Endothelial cell of umbilical vein (primary cell): ENCODE measurements at regions not wholly inside any gene's neighbourhood (a gene's known extent, or its start where the extent isn't known, plus 50 kb on each side); places are given as distances from the start of the nearest gene placed in this dataset.

Experiments used
- BruUV-seq: library from RNA; stranded (reverse); fragments of 400-500 nt; replicated peaks from 2 replicates; lab custom pipeline; 2021; lab: Mats Ljungman, UMichigan
- CTCF ChIA-PET: fragments of 300-600, 350-600 bp; sonication (Branson Sonifier 250); formaldehyde crosslinking; loops from one replicate; lab custom pipeline; 2021; ENCODE audit warnings: antibody characterized with exemption, inconsistent platforms; lab: Charles Lee
- POLR2A ChIA-PET: fragments of 300-600, 350-600 bp; sonication (Branson Sonifier 250); formaldehyde crosslinking; loops from one replicate; lab custom pipeline; 2021; ENCODE audit warnings: antibody characterized with exemption, inconsistent platforms; lab: Charles Lee
- DNase-seq: peaks from one replicate; pipeline ENCODE4 v3.0.0-alpha.2; 2011; ENCODE audit warnings: low read depth, low spot score
- FAIRE-seq: peaks from 2 replicates; lab custom pipeline; 2011; peaks lifted over from hg19 to GRCh38; lab: Jason Lieb, UNC
- H2AFZ ChIP-seq: 2 replicates; pipeline ENCODE4 v1.6.0; 2012; ENCODE audit warnings: low read depth, low read length, control low read depth, inconsistent platforms
- H3K27ac ChIP-seq: 2 replicates; pipeline ENCODE4 v1.5.1; 2011; ENCODE audit warnings: low read depth, mild to moderate bottlenecking, control low read depth, low read length, moderate library complexity; ENCODE audit not compliant: insufficient read depth
- H3K27me3 ChIP-seq, 2 experiments: 2 replicates each; pipeline versions ENCODE4 v1.6.0 to v1.6.1; 2011; ENCODE audit warnings: low read length in 2 of 2, mixed read lengths in 1 of 2; ENCODE audit not compliant: control insufficient read depth in 2 of 2, insufficient read depth in 2 of 2
- H3K36me3 ChIP-seq, 2 experiments: 2 replicates in 1 of 2; 3 replicates in 1 of 2; pipeline ENCODE4 v1.5.1; 2011; ENCODE audit warnings: low read length in 2 of 2, mild to moderate bottlenecking in 1 of 2, moderate library complexity in 1 of 2; ENCODE audit not compliant: control insufficient read depth in 2 of 2, insufficient read depth in 2 of 2; ENCODE audit errors: extremely low read depth in 1 of 2
- H3K4me1 ChIP-seq: 3 replicates; pipeline ENCODE4 v1.5.1; 2011; ENCODE audit warnings: mild to moderate bottlenecking, low read length; ENCODE audit not compliant: control insufficient read depth, insufficient read depth; ENCODE audit errors: extremely low read depth
- H3K4me2 ChIP-seq: 2 replicates; pipeline ENCODE4 v1.6.1; 2011; ENCODE audit warnings: low read length, control low read depth, mixed read lengths; ENCODE audit not compliant: insufficient read depth
- H3K4me3 ChIP-seq, 3 experiments: fragments of 200-600 bp in 1 of 3; sonication (generic), shearing (Covaris generic) in 1 of 3; replicated peaks in 1 of 3; 2 replicates each; pipeline ENCODE4 v1.5.1; 2011 to 2016; ENCODE audit warnings: control low read depth in 3 of 3, low read length in 3 of 3, mild to moderate bottlenecking in 2 of 3, inconsistent platforms in 1 of 3, low read depth in 1 of 3, moderate library complexity in 1 of 3; ENCODE audit not compliant: insufficient read depth in 1 of 3
- H3K79me2 ChIP-seq: 2 replicates; pipeline ENCODE4 v1.6.0; 2012; ENCODE audit warnings: low read length, inconsistent platforms; ENCODE audit not compliant: control insufficient read depth, insufficient read depth
- H3K9ac ChIP-seq: replicated peaks from 2 replicates; pipeline ENCODE3; 2011; ENCODE audit warnings: low read length, control low read depth; ENCODE audit not compliant: insufficient read depth; ENCODE audit errors: extremely low read depth
- H3K9me1 ChIP-seq: replicated peaks from 3 replicates; pipeline ENCODE4 v1.6.0; 2011; ENCODE audit warnings: mild to moderate bottlenecking, low read length; ENCODE audit not compliant: control insufficient read depth, insufficient read depth; ENCODE audit errors: extremely low read depth
- H3K9me3 ChIP-seq: replicated peaks from 2 replicates; pipeline ENCODE4 v1.5.1; 2012; ENCODE audit warnings: low read length, inconsistent platforms; ENCODE audit not compliant: control insufficient read depth, insufficient read depth
- H4K20me1 ChIP-seq: replicated peaks from 2 replicates; pipeline ENCODE3; 2011; ENCODE audit warnings: mild to moderate bottlenecking, low read length; ENCODE audit not compliant: control insufficient read depth, insufficient read depth; ENCODE audit errors: extremely low read depth
- EZH2 ChIP-seq: IDR thresholded peaks from 2 replicates; pipeline ENCODE4 v1.6.1; 2012; ENCODE audit warnings: borderline replicate concordance, low read depth, mild to moderate bottlenecking, moderate library complexity, low read length, inconsistent platforms; ENCODE audit not compliant: severe bottlenecking
- FOS ChIP-seq: IDR thresholded peaks from 2 replicates; pipeline ENCODE4 v1.6.1; 2011; ENCODE audit warnings: mild to moderate bottlenecking, low read length, moderate library complexity, borderline replicate concordance; ENCODE audit not compliant: insufficient read depth
- GATA2 ChIP-seq: IDR thresholded peaks from 2 replicates; pipeline ENCODE4 v1.7.0; 2011; ENCODE audit warnings: low read depth, mild to moderate bottlenecking, moderate library complexity, mixed read lengths, low read length; ENCODE audit not compliant: insufficient read length, insufficient read depth
- MYC ChIP-seq: IDR thresholded peaks from one replicate; pipeline ENCODE4 v1.6.1; 2011; ENCODE audit warnings: mild to moderate bottlenecking, low read depth, low read length
- POLR2AphosphoS5 ChIP-seq: IDR thresholded peaks from 2 replicates; pipeline ENCODE4 v1.6.1; 2012; ENCODE audit warnings: low read depth, mild to moderate bottlenecking, control low read depth, low read length, moderate library complexity; ENCODE audit not compliant: insufficient read depth
- dilution Hi-C: fragments of 300-500 bp; cut with MboI; formaldehyde crosslinking; loops from one replicate; pipeline ENCODE4 v1.15.0; 2019; ENCODE audit warnings: low sequenced_read_pairs; ENCODE audit not compliant: extremely low pct_ligation_motif_present
- intact Hi-C: fragments of 100-400 bp; cut with micrococcal nuclease; formaldehyde crosslinking; loops from one replicate; pipeline ENCODE4 v1.10.0; 2022
- TF ChIP-seq, protein P1 (sequence below), 2 donors: IDR thresholded peaks; 1 replicate in 1 of 2; 2 replicates in 1 of 2; pipeline ENCODE4 v1.5.1; 2011; ENCODE audit warnings: low read length in 2 of 2, mild to moderate bottlenecking in 2 of 2, moderate library complexity in 2 of 2, control low read depth in 1 of 2, inconsistent platforms in 1 of 2, low read depth in 1 of 2; ENCODE audit not compliant: insufficient read depth in 1 of 2; ENCODE audit errors: extremely low read depth in 1 of 2

DNA sequence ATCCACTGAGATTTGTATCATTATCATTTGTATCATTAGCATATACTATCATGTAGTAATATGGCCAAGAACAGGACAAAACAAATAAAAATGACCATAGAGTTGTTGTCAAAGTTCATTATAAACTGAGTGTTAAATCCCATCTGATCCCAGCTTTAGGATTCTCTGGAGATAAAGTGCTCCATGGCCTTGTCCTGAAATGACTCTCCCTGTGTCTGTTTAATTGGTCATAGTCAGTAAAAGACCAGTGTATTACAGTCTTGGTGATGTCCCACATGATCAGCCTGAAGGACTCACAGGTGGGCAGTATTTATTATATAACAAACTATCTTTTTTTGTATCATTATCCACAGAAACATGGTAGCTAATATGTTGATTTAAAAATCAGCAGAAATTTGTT is 361.6 kb downstream of the TMEM135 start:
- Histone ChIP-seq H3K27ac (no peak overlapping the region), H3K79me2 (no peaks in the 10 kb centered on the region), H3K27me3 (no peaks in the 10 kb centered on the region), H3K9me1 (no peaks in the 10 kb centered on the region), H3K9me3 (no peaks in the 10 kb centered on the region), H3K9ac (no peak overlapping the region), H4K20me1 (no peaks in the 10 kb centered on the region), H3K36me3 (no peaks in the 10 kb centered on the region), H3K4me2 (no peak overlapping the region), H3K4me1 (no peaks in the 10 kb centered on the region), H3K4me3 (no peak overlapping the region), H2AFZ (no peak overlapping the region)
- dilution Hi-C loops (no loop called here), intact Hi-C loops (no loop called here)
- FAIRE-seq (no peak), DNase-seq (no peak)
- CTCF ChIA-PET = interaction anchor here (2.0 to 2.7 kb wide), 2 partner anchors 10 to 22 kb away, joined by 7 read pairs; no protein-coding TSS in a partner anchor
- POLR2A ChIA-PET = no interaction called here
- BruUV-seq = no TSS peak
- TF ChIP-seq, protein P1, sequence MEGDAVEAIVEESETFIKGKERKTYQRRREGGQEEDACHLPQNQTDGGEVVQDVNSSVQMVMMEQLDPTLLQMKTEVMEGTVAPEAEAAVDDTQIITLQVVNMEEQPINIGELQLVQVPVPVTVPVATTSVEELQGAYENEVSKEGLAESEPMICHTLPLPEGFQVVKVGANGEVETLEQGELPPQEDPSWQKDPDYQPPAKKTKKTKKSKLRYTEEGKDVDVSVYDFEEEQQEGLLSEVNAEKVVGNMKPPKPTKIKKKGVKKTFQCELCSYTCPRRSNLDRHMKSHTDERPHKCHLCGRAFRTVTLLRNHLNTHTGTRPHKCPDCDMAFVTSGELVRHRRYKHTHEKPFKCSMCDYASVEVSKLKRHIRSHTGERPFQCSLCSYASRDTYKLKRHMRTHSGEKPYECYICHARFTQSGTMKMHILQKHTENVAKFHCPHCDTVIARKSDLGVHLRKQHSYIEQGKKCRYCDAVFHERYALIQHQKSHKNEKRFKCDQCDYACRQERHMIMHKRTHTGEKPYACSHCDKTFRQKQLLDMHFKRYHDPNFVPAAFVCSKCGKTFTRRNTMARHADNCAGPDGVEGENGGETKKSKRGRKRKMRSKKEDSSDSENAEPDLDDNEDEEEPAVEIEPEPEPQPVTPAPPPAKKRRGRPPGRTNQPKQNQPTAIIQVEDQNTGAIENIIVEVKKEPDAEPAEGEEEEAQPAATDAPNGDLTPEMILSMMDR (IDR thresholded peaks at IDR 0.05; ENCODE audit: extremely low read depth in 1 of 2, insufficient read depth in 1 of 2, low read depth in 1 of 2, low read length in 2 of 2) = no peak
- TF ChIP-seq MYC (no peak), GATA2 (no peak), EZH2 (no peak), POLR2AphosphoS5 (no peak), FOS (no peak)
